H1 (cell line): ENCODE measurements at regions not wholly inside any gene's neighbourhood (a gene's known extent, or its start where the extent isn't known, plus 50 kb on each side); places are given as distances from the start of the nearest gene placed in this dataset.

Source experiments
- CTCF ChIA-PET: fragments of 300-600 bp; sonication (Branson Sonifier 250); formaldehyde crosslinking; loops from one replicate; lab custom pipeline; 2021; ENCODE audit not compliant: partially characterized antibody; lab: Charles Lee
- POLR2A ChIA-PET: fragments of 300-600 bp; sonication (Branson Sonifier 250); formaldehyde crosslinking; loops from one replicate; lab custom pipeline; 2021; ENCODE audit warnings: inconsistent platforms; ENCODE audit not compliant: partially characterized antibody; lab: Charles Lee
- DNase-seq, 2 experiments: peaks; one replicate each; pipeline versions ENCODE4 v3.0.0 to v3.0.0-alpha.2; 2010 to 2022; ENCODE audit warnings: low spot score in 2 of 2, low read depth in 1 of 2, mixed read lengths in 1 of 2
- FAIRE-seq: peaks from 2 replicates; lab custom pipeline; 2011; peaks lifted over from hg19 to GRCh38; lab: Jason Lieb, UNC
- H2AFZ ChIP-seq: 2 replicates; pipeline ENCODE4 v1.8.1; 2012; ENCODE audit warnings: low read length, inconsistent platforms
- H2AK5ac ChIP-seq: 2 replicates; pipeline ENCODE4 v1.6.1; 2013; ENCODE audit warnings: low read depth, low read length
- H2BK120ac ChIP-seq: replicated peaks from 2 replicates; pipeline ENCODE3; 2013; ENCODE audit warnings: low read depth, low read length, inconsistent platforms
- H2BK12ac ChIP-seq: 2 replicates; pipeline ENCODE4 v1.6.1; 2013; ENCODE audit warnings: low read depth, low read length
- H2BK15ac ChIP-seq: 2 replicates; pipeline ENCODE4 v1.6.1; 2013; ENCODE audit warnings: low read length
- H2BK20ac ChIP-seq: 2 replicates; pipeline ENCODE4 v1.6.1; 2013; ENCODE audit warnings: low read length
- H2BK5ac ChIP-seq: 2 replicates; pipeline ENCODE4 v1.6.1; 2013; ENCODE audit warnings: low read depth, low read length
- H3K14ac ChIP-seq: 2 replicates; pipeline ENCODE4 v1.6.1; 2013; ENCODE audit warnings: inconsistent platforms; ENCODE audit not compliant: insufficient read length
- H3K18ac ChIP-seq: 2 replicates; pipeline ENCODE4 v1.6.1; 2013; ENCODE audit warnings: low read length; ENCODE audit errors: extremely low read depth
- H3K23ac ChIP-seq: 2 replicates; pipeline ENCODE4 v1.6.1; 2013; ENCODE audit warnings: inconsistent platforms; ENCODE audit not compliant: insufficient read length
- H3K23me2 ChIP-seq: 2 replicates; pipeline ENCODE4 v1.6.1; 2013; ENCODE audit warnings: low read depth, low read length
- H3K27ac ChIP-seq: 2 replicates; pipeline ENCODE4 v1.6.1; 2011; ENCODE audit warnings: low read depth, low read length, inconsistent platforms
- H3K27me3 ChIP-seq, 4 experiments: replicated peaks in 1 of 4; 1 replicate in 1 of 4; 2 replicates in 3 of 4; pipeline versions ENCODE4 v1.6.1 to v1.8.1; 2011 to 2013; ENCODE audit warnings: low read length in 3 of 4, mild to moderate bottlenecking in 3 of 4, inconsistent platforms in 2 of 4, mixed read lengths in 2 of 4, moderate library complexity in 1 of 4; ENCODE audit not compliant: control insufficient read depth in 3 of 4, insufficient read depth in 3 of 4; ENCODE audit errors: extremely low read depth in 1 of 4
- H3K36me3 ChIP-seq, 4 experiments: 2 replicates each; pipeline versions ENCODE4 v1.6.1 to v1.8.1; 2011 to 2013; ENCODE audit warnings: mild to moderate bottlenecking in 4 of 4, low read length in 3 of 4, moderate library complexity in 2 of 4, control low read depth in 1 of 4, inconsistent platforms in 1 of 4; ENCODE audit not compliant: insufficient read depth in 4 of 4, control insufficient read depth in 2 of 4
- H3K4ac ChIP-seq: replicated peaks from 2 replicates; pipeline ENCODE3; 2013; ENCODE audit warnings: low read length, low read depth, mixed read lengths, inconsistent platforms; ENCODE audit not compliant: insufficient read length
- H3K4me1 ChIP-seq, 4 experiments: replicated peaks in 1 of 4; 1 replicate in 1 of 4; 2 replicates in 3 of 4; pipeline versions ENCODE4 v1.6.1 to v1.8.1; 2011 to 2013; ENCODE audit warnings: low read length in 3 of 4, inconsistent platforms in 2 of 4, mixed read lengths in 1 of 4; ENCODE audit not compliant: insufficient read depth in 4 of 4, control insufficient read depth in 3 of 4
- H3K4me2 ChIP-seq, 2 experiments: 2 replicates each; pipeline versions ENCODE4 v1.6.1 to v1.8.1; 2011 to 2013; ENCODE audit warnings: low read depth in 2 of 2, low read length in 2 of 2, control low read depth in 1 of 2, inconsistent platforms in 1 of 2, mild to moderate bottlenecking in 1 of 2; ENCODE audit not compliant: insufficient read depth in 1 of 2
- H3K4me3 ChIP-seq, 4 experiments: fragments of 200-600, 300-600 bp in 1 of 4; sonication (generic), shearing (Covaris generic), sonication (Bioruptor Twin) in 1 of 4; 2 replicates each; pipeline versions ENCODE4 v1.5.1 to v1.8.1; 2011 to 2016; ENCODE audit warnings: low read length in 4 of 4, low read depth in 3 of 4, control low read depth in 2 of 4, inconsistent platforms in 2 of 4, mild to moderate bottlenecking in 2 of 4, mixed read lengths in 1 of 4, moderate library complexity in 1 of 4; ENCODE audit not compliant: insufficient read depth in 2 of 4; ENCODE audit errors: extremely low read depth in 1 of 4
- H3K56ac ChIP-seq: replicated peaks from 2 replicates; pipeline ENCODE3; 2013; ENCODE audit warnings: low read depth, mild to moderate bottlenecking, mixed read lengths, low read length, inconsistent platforms; ENCODE audit not compliant: insufficient read length
- H3K79me1 ChIP-seq: 2 replicates; pipeline ENCODE4 v1.6.1; 2013; ENCODE audit warnings: low read depth, low read length, control low read depth
- H3K79me2 ChIP-seq, 2 experiments: 2 replicates each; pipeline versions ENCODE4 v1.6.1 to v1.8.1; 2012 to 2013; ENCODE audit warnings: low read length in 2 of 2, mild to moderate bottlenecking in 2 of 2, inconsistent platforms in 1 of 2; ENCODE audit not compliant: insufficient read depth in 2 of 2, control insufficient read depth in 1 of 2
- H3K9ac ChIP-seq, 4 experiments: replicated peaks in 1 of 4; 1 replicate in 1 of 4; 2 replicates in 3 of 4; pipeline versions ENCODE4 v1.6.1 to v1.8.1; 2011 to 2013; ENCODE audit warnings: low read depth in 3 of 4, low read length in 3 of 4, control low read depth in 2 of 4, mild to moderate bottlenecking in 2 of 4, moderate library complexity in 2 of 4, inconsistent platforms in 1 of 4; ENCODE audit errors: extremely low read depth in 1 of 4
- H3K9me3 ChIP-seq, 2 experiments: 2 replicates each; pipeline versions ENCODE4 v1.6.1 to v1.8.1; 2012 to 2013; ENCODE audit warnings: mild to moderate bottlenecking in 2 of 2, moderate library complexity in 2 of 2, control low read depth in 1 of 2, inconsistent platforms in 1 of 2, low read depth in 1 of 2, low read length in 1 of 2, mixed read lengths in 1 of 2; ENCODE audit not compliant: insufficient read depth in 2 of 2
- H4K20me1 ChIP-seq, 2 experiments: replicated peaks in 1 of 2; 2 replicates each; pipeline versions ENCODE3 to v1.8.1; 2011 to 2013; ENCODE audit warnings: inconsistent platforms in 2 of 2, low read length in 2 of 2, mild to moderate bottlenecking in 1 of 2; ENCODE audit not compliant: insufficient read depth in 2 of 2, control insufficient read depth in 1 of 2
- H4K5ac ChIP-seq: 2 replicates; pipeline ENCODE4 v1.6.1; 2013; ENCODE audit warnings: low read length, low read depth, mixed read lengths, inconsistent platforms; ENCODE audit not compliant: insufficient read length
- H4K8ac ChIP-seq: 2 replicates; pipeline ENCODE4 v1.8.0; 2013; ENCODE audit warnings: mild to moderate bottlenecking, moderate library complexity, low read length, inconsistent platforms; ENCODE audit not compliant: insufficient read depth; ENCODE audit errors: extremely low read depth
- H4K91ac ChIP-seq: replicated peaks from 2 replicates; pipeline ENCODE3; 2013; ENCODE audit warnings: low read length, mixed read lengths, inconsistent platforms; ENCODE audit not compliant: insufficient read length
- WGBS, 2 experiments: shearing (Covaris generic) in 1 of 2; methylation state at CpG; one replicate each; pipeline versions ENCODE4 v1.1.6 to v1.1.7; 2013 to 2015; ENCODE audit warnings: low lambda C conversion rate in 2 of 2, mixed read lengths in 2 of 2, inconsistent platforms in 1 of 2, low coverage in 1 of 2, missing lambda C conversion rate in 1 of 2; ENCODE audit not compliant: insufficient replicate concordance in 2 of 2, insufficient coverage in 1 of 2, insufficient read length in 1 of 2; ENCODE audit errors: extremely low coverage in 1 of 2, missing lambda C conversion rate in 1 of 2; 5-methylcytosine and 5-hydroxymethylcytosine counted together

DNA sequence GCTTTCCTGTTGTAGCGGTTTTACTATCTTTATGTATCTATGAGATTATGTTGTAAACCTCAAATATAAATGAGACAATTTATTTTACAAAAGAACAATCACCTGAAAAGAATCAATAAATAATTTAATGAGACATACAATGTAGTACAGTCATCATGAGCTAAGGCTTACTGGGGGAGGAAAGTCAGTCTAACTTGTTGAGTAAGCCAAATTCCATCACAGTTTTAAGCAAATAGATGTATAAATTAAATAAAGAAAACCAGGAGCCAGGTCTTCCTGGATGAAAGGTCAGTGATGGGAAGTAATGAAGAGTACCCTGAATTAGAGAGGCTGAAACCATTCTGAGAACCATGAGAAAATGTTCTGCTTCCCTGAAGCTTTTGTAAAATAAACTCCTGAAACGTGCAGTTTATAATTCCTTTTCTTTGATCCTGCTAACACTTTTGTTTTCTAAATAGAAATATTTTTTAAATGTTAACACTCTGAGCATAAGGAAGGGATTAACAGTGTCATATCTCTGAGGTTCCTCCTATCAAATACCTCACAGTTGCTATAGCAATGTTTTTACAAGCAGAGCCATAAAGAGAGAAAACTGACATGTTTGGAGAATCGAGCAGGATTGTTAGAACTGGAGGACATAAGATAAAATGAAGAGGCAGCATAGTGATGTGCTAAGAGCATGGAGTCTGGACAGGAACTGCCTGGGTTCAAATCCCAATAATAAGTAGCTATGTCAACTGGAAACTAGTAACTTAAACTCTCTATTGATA, 444.9 kb upstream of the FOXG1 start:
- H3K27me3 ChIP-seq: no peaks in the 10 kb centered on the region
- no peak overlapping the region for H3K14ac ChIP-seq
- no peak overlapping the region for H3K27ac ChIP-seq
- no peak overlapping the region for H3K23ac ChIP-seq
- H2BK15ac ChIP-seq: no peak overlapping the region
- WGBS, 2 experiments: 90% methylated on average over 3 of the region's 3 CpGs; no CpG with 5 or more reads in 1 of the 2 experiments
- H3K36me3 ChIP-seq: no peaks in the 10 kb centered on the region
- H2AK5ac ChIP-seq: no peak overlapping the region
- no peaks in the 10 kb centered on the region for H3K79me1 ChIP-seq
- no peak overlapping the region for H3K4me2 ChIP-seq
- peaks cover 0 to 5% of the 10 kb centered on the region in 2 experiments; a peak in 1 of 4 replicates for H3K9me3 ChIP-seq
- H4K8ac ChIP-seq: no peak overlapping the region
- H2AFZ ChIP-seq: no peak overlapping the region
- H3K9ac ChIP-seq: no peak overlapping the region
- H3K4ac ChIP-seq: no peak overlapping the region
- H2BK12ac ChIP-seq: no peak overlapping the region
- no peak overlapping the region for H2BK120ac ChIP-seq
- H3K56ac ChIP-seq: no peak overlapping the region
- POLR2A ChIA-PET: no interaction called here
- no peak overlapping the region for H2BK5ac ChIP-seq
- no peak overlapping the region for H2BK20ac ChIP-seq
- H3K79me2 ChIP-seq: no peaks in the 10 kb centered on the region
- DNase-seq (no peak), FAIRE-seq (no peak)
- no peak overlapping the region for H3K18ac ChIP-seq
- H3K4me3 ChIP-seq: no peak overlapping the region
- H4K5ac ChIP-seq: no peak overlapping the region
- no peak overlapping the region for H4K91ac ChIP-seq
- CTCF ChIA-PET: interaction anchor here (0.9 kb wide), 1 partner anchor 14 kb away, joined by 3 read pairs; no protein-coding TSS in a partner anchor
- no peaks in the 10 kb centered on the region for H3K4me1 ChIP-seq
- no peaks in the 10 kb centered on the region; the same call in 1 of the 2 replicates for H3K23me2 ChIP-seq
- H4K20me1 ChIP-seq: no peaks in the 10 kb centered on the region
